ENCODE measurements at regions not wholly inside any gene's neighbourhood (a gene's known extent, or its start where the extent isn't known, plus 50 kb on each side); places are given as distances from the start of the nearest gene placed in this dataset.
A peak's percentile ranks its signal among the peaks of the same experiment; 100 is the strongest.
"Not testable (repeated sequence)": the region's sequence is repeated elsewhere in the genome, so short reads cannot be mapped to it uniquely, and the experiment has no call there.

GRCh38 chr4:91653067-91653466 is 650.7 kb upstream of the GRID2 start:
- Histone ChIP-seq H3K4me3 (ENCODE audit: insufficient read depth, low read depth, low read length) (no peak overlapping the region), H3K27me3 (ENCODE audit: control insufficient read depth, insufficient read depth, low read length) (no peaks in the 10 kb centered on the region), H3K36me3 (replicated peaks; ENCODE audit: control insufficient read depth, insufficient read depth, low read length) (no peaks in the 10 kb centered on the region; the same call in 1 of the 2 replicates)
- no peak for DNase-seq

- Histone ChIP-seq H3K36me3 (replicated peaks; ENCODE audit: control insufficient read depth, insufficient read depth, low read length) (no peaks in the 10 kb centered on the region), H3K4me3 (ENCODE audit: insufficient read depth, low read depth, low read length) (no peak overlapping the region), H3K27me3 (ENCODE audit: control insufficient read depth, insufficient read depth, low read length) (no peaks in the 10 kb centered on the region)
- no peak for DNase-seq
Measured at GRCh38 chr4:91681091-91681490, 622.7 kb upstream of the GRID2 start.

GRCh38 chr4:91681544-91681943 is 622.2 kb upstream of the GRID2 start:
- no peak overlapping the region for H3K4me3 ChIP-seq (ENCODE audit: insufficient read depth, low read depth, low read length)
- H3K36me3 ChIP-seq (replicated peaks; ENCODE audit: control insufficient read depth, insufficient read depth, low read length) = no peaks in the 10 kb centered on the region
- no peaks in the 10 kb centered on the region for H3K27me3 ChIP-seq (ENCODE audit: control insufficient read depth, insufficient read depth, low read length)
- no peak for DNase-seq

- no peak for DNase-seq
- Histone ChIP-seq H3K36me3 (replicated peaks; ENCODE audit: control insufficient read depth, insufficient read depth, low read length) (no peaks in the 10 kb centered on the region), H3K27me3 (ENCODE audit: control insufficient read depth, insufficient read depth, low read length) (no peaks in the 10 kb centered on the region), H3K4me3 (ENCODE audit: insufficient read depth, low read depth, low read length) (no peak overlapping the region)
Measured at GRCh38 chr4:91684955-91685354, 618.8 kb upstream of the GRID2 start.

- Histone ChIP-seq H3K36me3 (replicated peaks; ENCODE audit: control insufficient read depth, insufficient read depth, low read length) (no peaks in the 10 kb centered on the region), H3K4me3 (ENCODE audit: insufficient read depth, low read depth, low read length) (no peak overlapping the region)
- no peak for DNase-seq
Measured at GRCh38 chr4:91688413-91688812, 615.4 kb upstream of the GRID2 start.

GRCh38 chr4:91699691-91700090 is 604.1 kb upstream of the GRID2 start:
- DNase-seq; H3K36me3 ChIP-seq (replicated peaks; ENCODE audit: control insufficient read depth, insufficient read depth, low read length); H3K27me3 ChIP-seq (ENCODE audit: control insufficient read depth, insufficient read depth, low read length): not testable (repeated sequence)

More at GRCh38 chr4:91688413-91688812, 615.4 kb upstream of the GRID2 start:
- H3K27me3 ChIP-seq (ENCODE audit: control insufficient read depth, insufficient read depth, low read length) = no peaks in the 10 kb centered on the region

GRCh38 chr4:91729851-91730250 is 573.9 kb upstream of the GRID2 start:
- DNase-seq = no peak
- Histone ChIP-seq H3K36me3 (replicated peaks; ENCODE audit: control insufficient read depth, insufficient read depth, low read length) (no peaks in the 10 kb centered on the region), H3K27me3 (ENCODE audit: control insufficient read depth, insufficient read depth, low read length) (no peaks in the 10 kb centered on the region), H3K4me3 (ENCODE audit: insufficient read depth, low read depth, low read length) (no peak overlapping the region)

More at GRCh38 chr4:91699691-91700090, 604.1 kb upstream of the GRID2 start:
- not testable (repeated sequence) for H3K4me3 ChIP-seq (ENCODE audit: insufficient read depth, low read depth, low read length)

- Histone ChIP-seq H3K27me3 (ENCODE audit: control insufficient read depth, insufficient read depth, low read length) (no peaks in the 10 kb centered on the region), H3K36me3 (replicated peaks; ENCODE audit: control insufficient read depth, insufficient read depth, low read length) (no peaks in the 10 kb centered on the region), H3K4me3 (ENCODE audit: insufficient read depth, low read depth, low read length) (no peak overlapping the region)
- no peak for DNase-seq
Measured at GRCh38 chr4:91734682-91735081, 569.1 kb upstream of the GRID2 start.

GRCh38 chr4:91738831-91739230 is 564.9 kb upstream of the GRID2 start:
- H3K36me3 ChIP-seq (replicated peaks; ENCODE audit: control insufficient read depth, insufficient read depth, low read length); DNase-seq; H3K4me3 ChIP-seq (ENCODE audit: insufficient read depth, low read depth, low read length); H3K27me3 ChIP-seq (ENCODE audit: control insufficient read depth, insufficient read depth, low read length): not testable (repeated sequence)

GRCh38 chr4:91746551-91746950 is 557.2 kb upstream of the GRID2 start:
- no peak for DNase-seq
- H3K4me3 ChIP-seq (ENCODE audit: insufficient read depth, low read depth, low read length) = no peak overlapping the region
- H3K27me3 ChIP-seq (ENCODE audit: control insufficient read depth, insufficient read depth, low read length) = no peaks in the 10 kb centered on the region
- H3K36me3 ChIP-seq (replicated peaks; ENCODE audit: control insufficient read depth, insufficient read depth, low read length) = no peaks in the 10 kb centered on the region

GRCh38 chr4:91751961-91752360 is 551.8 kb upstream of the GRID2 start:
- H3K4me3 ChIP-seq (ENCODE audit: insufficient read depth, low read depth, low read length) = no peak overlapping the region
- no peak for DNase-seq
- H3K27me3 ChIP-seq (ENCODE audit: control insufficient read depth, insufficient read depth, low read length) = no peaks in the 10 kb centered on the region
- no peaks in the 10 kb centered on the region for H3K36me3 ChIP-seq (replicated peaks; ENCODE audit: control insufficient read depth, insufficient read depth, low read length)

GRCh38 chr4:91754716-91755115 is 549.0 kb upstream of the GRID2 start:
- Histone ChIP-seq H3K27me3 (ENCODE audit: control insufficient read depth, insufficient read depth, low read length) (no peaks in the 10 kb centered on the region), H3K36me3 (replicated peaks; ENCODE audit: control insufficient read depth, insufficient read depth, low read length) (no peaks in the 10 kb centered on the region), H3K4me3 (ENCODE audit: insufficient read depth, low read depth, low read length) (no peak overlapping the region)
- DNase-seq = no peak

- H3K4me3 ChIP-seq (ENCODE audit: insufficient read depth, low read depth, low read length) = no peak overlapping the region
- H3K36me3 ChIP-seq (replicated peaks; ENCODE audit: control insufficient read depth, insufficient read depth, low read length) = no peaks in the 10 kb centered on the region
- DNase-seq = no peak
- H3K27me3 ChIP-seq (ENCODE audit: control insufficient read depth, insufficient read depth, low read length) = no peaks in the 10 kb centered on the region
Measured at GRCh38 chr4:91758487-91758886, 545.3 kb upstream of the GRID2 start.

- Histone ChIP-seq H3K27me3 (ENCODE audit: control insufficient read depth, insufficient read depth, low read length) (no peaks in the 10 kb centered on the region; the same call in 1 of the 2 replicates), H3K36me3 (replicated peaks; ENCODE audit: control insufficient read depth, insufficient read depth, low read length) (no peaks in the 10 kb centered on the region), H3K4me3 (ENCODE audit: insufficient read depth, low read depth, low read length) (no peak overlapping the region)
- DNase-seq = no peak
Measured at GRCh38 chr4:91764085-91764484, 539.7 kb upstream of the GRID2 start.

GRCh38 chr4:91769912-91770311 is 533.9 kb upstream of the GRID2 start:
- Histone ChIP-seq H3K4me3 (ENCODE audit: insufficient read depth, low read depth, low read length) (no peak overlapping the region), H3K27me3 (ENCODE audit: control insufficient read depth, insufficient read depth, low read length) (no peaks in the 10 kb centered on the region; the same call in 1 of the 2 replicates), H3K36me3 (replicated peaks; ENCODE audit: control insufficient read depth, insufficient read depth, low read length) (no peaks in the 10 kb centered on the region)
- DNase-seq = no peak

GRCh38 chr4:91791631-91792030 is 512.1 kb upstream of the GRID2 start:
- DNase-seq; H3K27me3 ChIP-seq (ENCODE audit: control insufficient read depth, insufficient read depth, low read length); H3K36me3 ChIP-seq (replicated peaks; ENCODE audit: control insufficient read depth, insufficient read depth, low read length): not testable (repeated sequence)
- peak overlapping the region; percentile 43 for H3K4me3 ChIP-seq (ENCODE audit: insufficient read depth, low read depth, low read length)

Data from H7 (cell line).